ENCODE measurements at regions not wholly inside any gene's neighbourhood (a gene's known extent, or its start where the extent isn't known, plus 50 kb on each side); places are given as distances from the start of the nearest gene placed in this dataset.
"Not testable (repeated sequence)": the region's sequence is repeated elsewhere in the genome, so short reads cannot be mapped to it uniquely, and the experiment has no call there.

DNA sequence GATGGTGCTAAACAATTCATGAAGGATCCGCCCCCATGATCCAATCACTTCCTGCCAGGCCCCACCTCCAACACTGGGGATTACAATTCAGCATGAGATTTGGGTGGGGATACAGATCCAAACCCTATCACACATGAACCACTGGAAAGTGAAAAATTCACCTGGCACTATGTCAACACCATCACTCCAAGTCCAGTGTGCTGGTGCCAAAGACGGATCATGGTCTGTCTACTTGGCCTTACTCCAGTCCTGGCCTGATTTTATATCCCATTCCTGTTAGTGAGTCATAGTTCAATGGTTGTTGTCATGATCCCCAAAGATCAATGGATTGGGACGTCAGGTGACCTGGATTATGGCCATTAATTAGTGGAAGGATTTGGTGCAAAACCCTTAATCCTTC lies 147.4 kb upstream of the RPS23 start:
- DNase-seq (ENCODE audit: low spot score) = no peak

DNA sequence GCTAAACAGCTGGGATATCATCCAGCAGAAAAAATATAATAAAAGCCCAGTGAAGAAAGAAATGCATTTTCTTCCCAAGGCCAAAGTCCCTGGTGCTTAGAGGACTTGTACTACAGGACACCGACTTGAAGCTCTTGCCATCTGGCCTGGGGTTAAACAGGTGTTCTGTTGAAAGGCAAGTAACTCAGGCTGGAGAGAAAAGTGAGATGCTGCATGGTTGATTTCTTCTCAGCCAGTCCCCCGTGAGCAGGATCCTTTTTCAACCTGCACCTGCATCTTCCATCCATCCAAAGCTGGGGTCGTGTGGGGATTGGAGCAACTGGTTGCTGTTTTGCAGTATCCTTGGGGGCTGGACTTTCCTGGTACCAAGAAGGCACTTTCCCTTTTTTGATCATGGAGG lies 146.1 kb upstream of the RPS23 start:
- DNase-seq (ENCODE audit: low spot score) = no peak

DNA sequence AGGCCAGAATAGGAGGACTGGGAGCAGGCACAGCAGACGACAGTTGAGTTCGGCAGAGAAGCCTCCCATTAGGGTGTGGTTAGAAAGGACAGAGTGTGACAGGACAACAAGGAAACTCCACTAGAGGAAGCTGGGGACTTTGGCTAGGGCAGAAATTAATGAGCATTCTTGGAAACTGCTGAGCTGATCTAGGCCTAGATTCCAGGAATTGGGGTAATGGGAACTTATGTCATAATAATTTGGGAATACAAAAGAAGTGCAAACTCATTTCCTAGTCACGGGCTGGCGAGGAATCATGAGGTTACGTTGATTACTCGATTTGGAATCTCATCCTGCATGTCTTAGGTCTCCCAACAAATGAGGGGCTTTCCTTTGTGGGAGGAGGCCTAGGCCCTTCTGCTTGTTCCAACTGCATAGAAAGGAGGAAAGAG lies 144.6 kb upstream of the RPS23 start:
- DNase-seq (ENCODE audit: low spot score) = no peak

DNA sequence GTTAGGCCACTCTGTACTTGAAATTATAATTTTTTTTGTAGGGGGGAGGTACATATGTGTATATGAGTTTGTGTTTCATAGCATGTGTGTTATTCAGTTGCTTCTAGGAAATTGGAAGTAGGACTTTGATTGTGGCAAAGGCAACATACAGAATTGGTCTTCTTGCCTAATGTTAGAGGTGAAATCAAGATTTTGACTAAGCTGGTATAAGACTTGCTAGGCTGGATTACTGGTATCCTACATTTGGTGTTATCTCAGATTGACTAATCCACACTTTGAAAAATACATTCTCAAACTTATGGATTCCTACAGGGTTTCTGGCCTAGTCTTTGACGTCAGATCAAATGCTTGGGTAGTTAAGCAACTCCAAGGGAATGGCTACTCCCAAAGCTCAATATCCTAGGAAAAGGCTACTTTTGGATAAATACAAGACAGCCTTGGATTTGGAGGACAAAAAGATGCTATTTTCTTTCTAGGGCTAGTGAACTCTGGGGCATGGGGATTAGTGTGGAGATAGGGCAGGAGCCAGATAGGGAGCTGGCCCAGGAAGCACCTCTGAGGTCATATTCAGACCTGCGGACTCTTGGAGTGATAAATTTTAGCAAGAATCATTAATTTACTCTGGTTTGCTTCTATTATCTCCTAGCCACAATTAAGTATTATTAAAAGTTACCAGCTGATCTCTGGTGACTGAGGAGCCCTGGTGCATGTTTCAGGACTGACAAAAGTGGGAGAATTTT lies 144.0 kb upstream of the RPS23 start:
- DNase-seq (ENCODE audit: low spot score) = no peak

DNA sequence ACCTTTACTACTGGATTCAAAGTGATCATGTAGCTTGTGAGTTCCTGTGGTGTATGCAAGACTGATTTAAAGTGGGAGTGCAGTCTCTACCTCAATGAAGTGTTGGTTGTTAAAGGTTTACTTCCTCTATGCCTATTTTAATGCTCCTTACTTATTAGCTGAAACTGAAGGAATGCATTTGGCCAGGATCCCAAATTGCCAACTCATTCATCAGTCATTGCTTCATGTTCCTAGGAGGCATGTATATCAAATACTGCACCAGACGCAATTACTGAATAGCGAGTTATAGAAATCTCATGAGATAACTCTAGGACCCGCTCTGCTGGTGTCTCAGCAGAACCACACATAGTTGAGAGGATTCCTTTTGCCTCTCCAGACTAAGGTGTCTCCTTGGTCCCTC lies 143.0 kb upstream of the RPS23 start:
- no peak for DNase-seq (ENCODE audit: low spot score)

DNA sequence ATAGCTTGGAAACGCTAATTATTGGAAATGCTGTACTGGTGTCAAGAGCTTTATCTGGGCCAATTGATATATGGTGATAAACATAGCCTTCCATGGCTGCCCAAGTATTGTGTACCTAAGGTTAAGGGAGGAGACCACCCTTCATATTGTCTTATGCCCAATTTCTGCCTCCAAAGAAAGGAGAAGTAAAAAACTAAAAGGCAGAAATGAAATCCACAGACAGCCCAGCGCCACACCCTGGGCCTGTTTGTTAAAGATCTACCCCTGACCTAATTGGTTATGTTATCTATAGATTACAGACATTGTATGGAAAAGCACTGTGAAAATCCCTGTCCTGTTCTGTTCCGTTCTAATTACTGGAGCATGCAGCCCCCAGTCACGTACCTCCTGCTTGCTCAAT lies 142.4 kb upstream of the RPS23 start:
- DNase-seq (ENCODE audit: low spot score) = not testable (repeated sequence)

DNA sequence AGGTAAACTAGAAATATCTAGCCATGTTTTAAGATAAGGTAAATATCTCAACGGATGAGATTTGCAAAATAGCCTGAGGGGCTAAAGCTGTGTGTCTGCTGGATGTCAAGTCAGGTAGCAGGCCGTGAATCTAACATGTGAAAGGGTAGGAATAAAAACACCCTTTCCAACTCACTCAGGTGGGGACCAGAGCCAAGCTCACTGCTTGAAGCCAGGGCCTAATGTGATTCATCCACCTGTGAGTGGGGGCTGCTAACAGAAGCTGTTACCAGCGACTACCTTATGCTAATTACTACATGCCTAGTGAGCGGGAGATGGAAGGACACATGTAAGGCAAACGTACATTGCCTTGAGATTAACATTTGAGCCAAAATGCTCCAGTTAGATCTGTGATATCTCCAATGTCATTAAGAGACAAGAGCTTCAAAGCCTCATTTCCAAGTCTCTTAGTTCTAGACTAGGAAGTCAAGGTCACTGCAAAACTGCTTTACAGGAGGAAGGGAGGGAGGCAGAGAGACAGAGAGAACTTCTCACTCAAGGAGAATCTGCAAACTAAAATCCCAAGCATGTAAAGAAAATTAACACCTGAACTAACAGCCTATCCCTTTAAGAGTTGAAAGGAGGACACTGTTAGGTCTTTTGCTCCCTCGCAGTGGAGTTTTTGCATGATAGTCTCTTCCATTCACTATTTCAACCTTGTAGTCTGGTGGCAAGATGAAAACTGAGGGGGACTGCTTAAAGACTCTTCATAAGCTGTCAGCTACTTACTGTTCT lies 141.6 kb upstream of the RPS23 start:
- no peak for DNase-seq (ENCODE audit: low spot score)

DNA sequence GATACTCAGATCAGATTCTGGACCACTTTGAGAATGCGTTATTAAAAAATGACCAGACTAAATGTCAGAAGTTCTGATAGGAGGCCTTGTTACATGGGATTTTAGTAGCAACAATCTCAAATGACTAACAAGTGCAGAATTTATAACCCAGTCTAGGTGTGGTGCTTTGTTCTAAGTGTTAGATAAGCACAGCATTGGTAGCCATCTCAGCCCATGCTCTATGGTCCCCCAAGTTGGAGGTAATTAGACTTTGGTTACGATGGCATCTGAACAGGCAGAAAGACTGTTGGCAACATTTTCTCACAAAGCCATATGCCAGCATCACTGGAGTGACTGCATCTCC lies 140.4 kb upstream of the RPS23 start:
- no peak for DNase-seq (ENCODE audit: low spot score)

DNA sequence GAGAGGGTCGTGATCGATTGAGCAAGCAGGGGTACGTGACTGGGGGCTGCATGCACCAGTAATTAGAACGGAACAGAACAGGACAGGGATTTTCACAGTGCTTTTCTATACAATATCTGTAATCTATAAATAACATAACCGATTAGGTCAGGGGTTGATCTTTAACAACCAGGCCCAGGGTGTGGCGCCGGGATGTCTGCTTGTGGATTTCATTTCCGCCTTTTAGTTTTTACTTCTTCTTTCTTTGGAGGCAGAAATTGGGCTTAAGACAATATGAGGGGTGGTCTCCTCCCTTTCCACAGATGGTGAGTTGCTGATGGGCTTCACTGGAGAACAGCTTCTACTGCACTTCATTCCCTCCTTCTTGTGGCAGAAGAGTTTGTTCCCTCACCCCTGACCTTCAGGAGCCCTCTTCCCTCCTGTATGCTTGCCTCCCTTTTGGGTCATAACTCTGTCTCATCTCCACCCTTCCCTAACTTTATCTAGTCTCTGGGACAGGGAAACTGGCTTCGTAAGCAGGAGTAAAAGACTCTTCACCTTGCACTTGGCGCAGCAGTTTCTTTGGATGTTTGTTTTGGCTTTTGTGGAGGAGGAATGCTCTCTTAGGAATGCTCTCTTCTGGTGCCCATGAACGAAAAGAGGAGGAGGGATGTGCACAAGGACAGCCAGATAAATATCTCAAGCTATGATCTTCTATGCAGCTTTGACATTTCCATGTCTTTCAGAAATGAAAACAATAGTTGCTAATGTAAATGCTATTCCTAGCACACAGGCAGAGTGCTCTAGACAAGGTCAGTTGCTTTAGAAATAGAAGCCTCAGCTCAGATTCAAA lies 139.8 kb upstream of the RPS23 start:
- DNase-seq (ENCODE audit: low spot score) = no peak

DNA sequence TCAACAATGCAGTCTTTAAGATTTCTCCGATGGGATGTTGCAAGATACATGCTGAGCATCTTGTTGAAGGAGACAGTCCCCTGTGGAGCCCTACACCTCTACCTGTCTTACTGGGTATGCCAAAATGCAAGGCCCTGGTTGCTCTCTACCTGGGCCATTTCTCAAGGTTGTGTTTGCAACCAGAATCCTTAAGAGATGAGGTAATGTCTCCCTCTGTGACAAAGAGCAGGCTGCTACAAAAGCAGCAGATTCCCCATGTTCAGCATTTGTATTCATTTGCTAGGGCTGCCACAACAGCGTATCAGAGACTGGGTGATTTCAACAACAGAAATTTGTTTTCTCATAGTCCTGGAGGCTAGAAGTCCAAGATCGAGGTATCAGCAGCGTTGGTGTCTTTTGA lies 138.4 kb upstream of the RPS23 start:
- DNase-seq (ENCODE audit: low spot score) = no peak

DNA sequence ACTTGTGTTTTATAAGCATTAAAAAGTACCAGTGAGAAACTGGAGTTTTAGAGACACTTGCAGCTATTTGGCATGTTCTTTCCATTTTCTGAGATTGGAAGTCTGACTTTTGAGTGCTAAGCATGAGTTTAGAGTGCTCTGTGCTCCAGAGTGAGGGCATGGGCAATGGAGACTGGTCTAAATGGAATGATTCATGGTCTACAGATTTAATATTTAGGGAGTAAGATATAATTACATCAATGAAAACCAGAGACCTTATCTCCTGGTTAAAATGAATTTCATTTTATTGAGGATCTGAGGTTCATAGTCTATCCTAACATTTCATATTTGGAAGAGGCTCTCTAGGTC lies 135.9 kb upstream of the RPS23 start:
- DNase-seq (ENCODE audit: low spot score) = no peak

DNA sequence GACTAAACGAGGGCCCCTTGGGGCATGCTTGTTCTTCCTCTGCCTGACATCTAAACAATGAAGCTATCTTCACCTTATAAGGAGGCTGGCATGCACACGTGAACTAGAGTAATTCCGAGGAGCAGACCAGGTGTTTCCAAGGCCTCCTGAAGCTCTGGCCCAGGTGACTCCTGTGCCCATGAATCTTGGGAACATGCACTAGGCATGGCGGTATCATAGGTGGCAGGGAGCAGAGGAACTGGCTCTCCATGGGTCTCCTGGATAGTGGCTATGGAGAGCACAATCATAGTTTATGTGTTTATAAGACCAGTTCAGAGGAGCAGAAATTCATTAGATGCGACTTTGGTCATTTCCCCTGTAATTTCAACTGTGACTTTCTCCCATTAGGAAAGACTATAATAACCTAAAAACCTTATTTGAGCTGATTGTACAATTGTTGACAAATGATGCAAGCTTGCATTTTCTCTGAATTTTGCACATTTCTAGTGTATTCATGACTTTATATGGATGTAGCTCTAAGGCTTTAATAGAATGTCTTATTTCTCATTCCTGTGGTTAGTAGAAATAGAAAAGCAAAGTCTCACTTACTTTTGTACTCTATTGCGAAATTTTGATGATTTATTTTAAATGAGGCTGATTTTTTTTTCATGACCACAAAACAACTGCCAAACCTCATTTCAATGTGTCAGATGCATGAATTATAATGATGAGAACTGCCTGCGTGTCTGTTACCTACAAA lies 135.3 kb upstream of the RPS23 start:
- no peak for DNase-seq (ENCODE audit: low spot score)

DNA sequence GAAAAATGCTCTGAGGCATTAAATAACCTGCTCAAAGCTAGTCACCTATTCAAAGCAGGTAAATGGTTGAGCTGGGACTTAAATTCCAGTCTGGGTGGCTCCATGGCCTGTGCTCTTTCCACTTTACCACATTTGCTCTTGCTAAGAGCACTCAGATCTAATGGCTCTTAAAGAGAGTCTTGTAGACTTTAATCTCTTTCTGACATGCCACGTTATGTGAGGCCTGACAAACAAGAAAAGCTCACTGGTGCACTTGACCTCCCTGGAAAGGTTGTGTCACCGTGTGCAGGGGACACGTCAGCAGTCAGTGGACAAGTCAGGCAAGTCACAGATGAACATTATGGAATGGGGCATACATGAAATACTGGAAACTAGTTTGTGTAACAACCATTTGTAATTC lies 129.9 kb upstream of the RPS23 start:
- DNase-seq (ENCODE audit: low spot score) = no peak

DNA sequence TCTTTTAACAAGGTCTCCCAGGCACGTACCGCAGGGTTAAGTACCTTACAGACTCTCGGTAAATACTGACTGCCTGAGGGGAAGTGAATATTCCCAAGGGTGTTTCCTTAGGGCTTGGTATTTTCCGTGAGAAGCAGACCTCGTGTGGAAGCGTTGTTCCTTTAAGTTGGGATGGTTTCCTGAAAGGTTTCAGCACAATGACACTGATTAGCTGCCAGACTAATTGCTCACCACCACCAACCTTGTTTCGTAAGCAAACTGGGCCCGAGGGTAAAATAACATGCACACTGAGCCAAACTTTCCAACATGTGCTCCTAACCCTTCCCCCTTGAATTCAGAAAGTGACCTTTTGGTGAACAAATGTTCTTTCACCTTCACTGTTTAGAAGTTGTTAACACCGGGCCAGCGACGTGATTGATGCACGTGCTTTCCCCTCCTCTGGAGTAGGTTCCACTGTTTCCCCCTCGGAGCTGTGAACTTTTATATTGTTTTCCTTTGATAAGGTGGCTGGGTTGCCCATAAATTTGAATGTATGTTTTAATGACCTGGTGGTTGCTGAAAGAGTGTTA lies 128.1 kb upstream of the RPS23 start:
- no peak for DNase-seq (ENCODE audit: low spot score)

DNA sequence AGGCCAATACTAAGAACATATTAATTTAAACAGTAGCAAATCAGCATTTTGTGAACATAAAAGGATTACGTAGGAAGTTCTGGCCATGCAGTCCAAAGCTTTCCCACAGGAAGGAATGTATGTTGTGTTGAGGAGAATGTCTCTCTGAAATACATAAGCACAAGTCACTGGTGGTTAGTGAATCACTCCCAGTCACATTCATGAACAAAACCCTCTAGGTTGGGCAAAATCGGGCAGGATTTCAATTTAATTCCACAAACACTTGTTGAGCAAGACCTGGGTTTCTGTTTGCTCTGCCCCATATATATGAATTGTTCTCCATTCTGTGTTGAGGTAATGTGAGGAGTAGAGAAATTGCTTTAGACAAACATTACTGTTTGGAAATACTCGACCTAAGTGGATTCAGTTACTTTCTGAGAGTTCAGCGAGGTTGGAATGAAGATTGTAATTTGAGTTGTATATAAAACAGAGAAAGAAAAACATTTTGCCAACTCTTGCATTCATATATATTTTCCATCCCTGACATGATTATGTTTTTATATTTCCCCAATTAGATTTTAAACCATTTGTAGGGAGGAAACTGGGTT lies 127.6 kb upstream of the RPS23 start:
- no peak for DNase-seq (ENCODE audit: low spot score)

DNA sequence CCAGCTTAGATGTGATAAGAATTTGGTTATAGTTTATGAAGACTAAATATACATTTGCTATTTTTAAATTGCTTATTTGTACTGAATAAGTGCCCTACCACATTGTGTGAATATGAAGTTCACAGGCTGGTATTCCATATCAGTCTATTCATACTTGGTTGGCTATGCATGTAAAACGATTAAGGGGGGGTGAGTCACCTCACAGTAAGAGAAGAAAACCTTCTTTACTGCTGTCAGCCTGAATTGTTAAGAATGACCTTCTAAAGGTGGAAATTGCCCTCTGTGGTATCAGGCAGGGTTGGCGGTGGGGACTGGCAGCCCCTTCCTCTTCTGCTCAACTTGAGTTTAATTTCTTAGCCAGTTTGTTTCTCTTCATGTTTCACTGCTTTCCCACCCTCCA lies 127.0 kb upstream of the RPS23 start:
- no peak for DNase-seq (ENCODE audit: low spot score)

DNA sequence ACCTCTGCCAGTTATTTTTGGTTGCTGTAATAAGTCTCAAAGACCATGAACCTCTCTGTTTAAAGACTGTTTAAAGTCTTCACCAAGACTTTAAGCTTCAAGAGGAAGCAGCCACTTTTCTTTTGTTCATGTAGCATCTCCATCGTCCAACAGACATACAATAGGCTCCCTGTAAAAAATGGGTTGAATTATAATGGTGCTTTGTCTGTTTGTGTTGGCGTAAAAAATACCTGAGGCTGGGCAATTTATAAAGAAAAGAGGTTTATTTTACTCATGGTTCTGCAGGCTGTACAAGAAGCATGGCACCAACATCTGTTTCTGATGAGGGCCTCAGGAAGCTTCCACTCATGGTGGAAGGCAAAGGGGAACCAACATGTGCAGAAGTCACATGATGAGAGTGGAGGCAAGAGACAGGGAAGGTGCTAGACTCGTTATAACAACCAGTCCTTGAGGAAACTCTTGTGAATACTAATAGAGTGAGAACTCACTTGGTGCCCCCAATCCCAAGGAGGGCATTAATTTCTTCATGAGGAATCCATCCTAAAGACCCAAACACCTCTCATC lies 126.3 kb upstream of the RPS23 start:
- no peak for DNase-seq (ENCODE audit: low spot score)

DNA sequence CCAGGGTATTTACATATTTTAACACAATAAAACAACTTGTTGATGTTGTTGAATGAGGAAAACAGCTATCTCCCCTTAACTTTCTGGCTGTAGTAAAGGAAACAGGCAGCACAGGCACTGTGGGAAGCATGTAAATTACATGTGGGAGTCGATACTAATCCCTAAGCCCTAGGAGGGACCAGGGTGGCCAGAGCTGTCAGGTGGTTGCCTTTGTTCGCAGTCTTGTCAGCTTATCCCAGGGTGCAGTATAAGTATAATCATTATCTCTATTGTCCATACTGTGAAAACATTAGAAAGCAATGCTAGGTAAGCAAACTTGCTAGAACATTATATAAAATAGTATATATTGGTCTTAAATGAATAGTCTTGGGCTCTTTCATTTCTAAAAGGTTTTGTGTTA lies 125.6 kb upstream of the RPS23 start:
- DNase-seq (ENCODE audit: low spot score) = no peak

DNA sequence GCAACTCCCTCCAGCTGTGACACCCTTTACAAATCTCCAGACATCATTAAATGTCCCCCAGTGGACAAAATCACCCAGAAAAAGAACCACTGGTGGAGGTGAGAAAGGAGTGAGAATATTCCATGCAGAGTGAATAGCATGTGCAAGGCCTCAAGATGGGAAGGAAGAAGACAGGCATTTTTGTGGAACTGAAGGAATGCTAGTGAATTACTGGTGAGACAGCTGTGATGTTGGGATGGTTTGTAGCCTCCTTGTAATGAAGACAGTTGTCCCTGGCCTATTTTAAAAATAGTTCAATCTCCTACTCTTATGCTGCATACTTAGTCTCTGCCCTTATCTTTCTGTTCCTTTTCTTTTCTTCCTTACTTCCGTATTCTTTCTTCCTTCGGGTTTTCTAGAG lies 124.9 kb upstream of the RPS23 start:
- DNase-seq (ENCODE audit: low spot score) = no peak

DNA sequence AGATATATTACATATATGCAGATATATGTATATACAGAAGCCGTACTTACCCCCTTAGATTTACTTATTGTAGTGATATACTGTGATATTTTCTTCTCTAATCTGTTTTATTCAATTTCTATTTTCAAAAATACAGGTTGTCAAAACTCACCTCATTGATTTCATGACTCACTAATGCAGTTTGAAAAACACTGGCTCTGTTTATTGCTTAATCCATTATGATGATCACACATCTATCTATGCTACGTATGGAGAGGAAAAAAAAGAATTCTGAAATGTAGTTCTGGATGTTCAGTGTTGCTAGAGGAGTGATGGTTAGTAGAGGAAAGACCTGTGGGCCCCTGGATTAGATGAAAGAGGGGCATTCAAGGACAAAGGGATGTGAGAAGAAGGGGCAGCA lies 121.0 kb upstream of the RPS23 start:
- DNase-seq (ENCODE audit: low spot score) = no peak

DNA sequence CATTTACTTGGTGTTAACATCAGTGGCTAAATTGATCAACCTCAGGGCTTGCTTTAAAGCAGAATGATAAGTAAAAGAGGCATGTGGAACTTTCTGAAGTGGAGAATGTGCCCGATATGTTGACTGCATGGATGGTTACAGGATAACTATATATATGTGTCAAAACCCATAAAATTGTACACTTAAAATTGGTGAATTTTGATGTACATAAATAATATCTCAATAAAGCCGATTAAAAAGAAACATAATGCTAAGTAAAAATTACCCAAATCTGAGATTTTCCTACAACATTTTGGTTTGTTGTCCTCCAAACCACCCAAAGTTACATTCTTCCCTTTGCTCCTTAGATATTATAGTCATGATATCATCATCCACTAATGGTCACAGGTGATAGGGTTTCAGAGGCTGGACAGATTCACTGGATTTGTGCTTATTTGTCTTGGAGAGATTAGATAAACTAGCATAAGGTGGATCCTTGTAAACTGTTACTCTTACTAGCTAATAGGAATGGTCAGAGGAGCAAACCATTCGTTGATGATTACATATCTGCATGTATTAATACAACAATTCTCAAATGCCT lies 119.7 kb upstream of the RPS23 start:
- DNase-seq (ENCODE audit: low spot score) = no peak

Measured in putamen (tissue), 1 donor.